A673 (cell line): ENCODE measurements at regions not wholly inside any gene's neighbourhood (a gene's known extent, or its start where the extent isn't known, plus 50 kb on each side); places are given as distances from the start of the nearest gene placed in this dataset.

Source experiments
- BruUV-seq: library from RNA; stranded (reverse); fragments of 400-500 nt; replicated peaks from 2 replicates; lab custom pipeline; 2021; lab: Mats Ljungman, UMichigan
- CTCF ChIA-PET: fragments of 300-600 bp; sonication (Branson Sonifier 250); formaldehyde crosslinking; loops from one replicate; lab custom pipeline; 2022; ENCODE audit warnings: antibody characterized with exemption; lab: Charles Lee
- POLR2A ChIA-PET: fragments of 300-600 bp; sonication (Branson Sonifier 250); formaldehyde crosslinking; loops from one replicate; lab custom pipeline; 2022; ENCODE audit warnings: antibody characterized with exemption; ENCODE audit not compliant: low non-redundant PET; lab: Charles Lee
- DNase-seq: peaks from one replicate; pipeline ENCODE4 v3.0.0-alpha.2; 2015; ENCODE audit warnings: low spot score
- H3K27ac ChIP-seq: fragments of 200-600 bp; sonication (generic); 2 replicates; pipeline ENCODE4 v1.5.1; 2016; ENCODE audit warnings: mixed run types, low read depth, mild to moderate bottlenecking, mixed read lengths, antibody characterized with exemption, low read length; ENCODE audit not compliant: poor library complexity, severe bottlenecking
- H3K27me3 ChIP-seq: fragments of 200-600 bp; sonication (generic); replicated peaks from 2 replicates; pipeline ENCODE4 v1.6.1; 2017; ENCODE audit warnings: mixed run types, low read depth, mild to moderate bottlenecking, mixed read lengths, antibody characterized with exemption, low read length; ENCODE audit not compliant: insufficient read depth, poor library complexity
- H3K36me3 ChIP-seq: fragments of 200-600 bp; sonication (generic); 2 replicates; pipeline ENCODE4 v1.6.1; 2016; ENCODE audit warnings: mixed run types, mild to moderate bottlenecking, mixed read lengths, antibody characterized with exemption, low read length; ENCODE audit not compliant: insufficient read depth, poor library complexity, severe bottlenecking
- H3K4me1 ChIP-seq: fragments of 200-600 bp; sonication (generic); 2 replicates; pipeline ENCODE4 v1.6.1; 2017; ENCODE audit warnings: mixed run types, mild to moderate bottlenecking, mixed read lengths, antibody characterized with exemption, low read length; ENCODE audit not compliant: insufficient read depth, poor library complexity, severe bottlenecking
- H3K4me3 ChIP-seq: fragments of 200-600 bp; sonication (generic); 2 replicates; pipeline ENCODE4 v1.5.1; 2016; ENCODE audit warnings: low read depth, mixed run types, mild to moderate bottlenecking, mixed read lengths, low read length; ENCODE audit not compliant: poor library complexity, severe bottlenecking
- H3K9me3 ChIP-seq: fragments of 200-600 bp; sonication (generic); 2 replicates; pipeline ENCODE4 v1.6.1; 2016; ENCODE audit warnings: mixed run types, low read depth, mild to moderate bottlenecking, mixed read lengths, antibody characterized with exemption, low read length; ENCODE audit not compliant: poor library complexity, severe bottlenecking
- CTCF ChIP-seq: fragments of 300-800, 200-600 bp; sonication (generic); conservative IDR thresholded peaks from 2 replicates; pipeline ENCODE4 v1.5.1; 2017; ENCODE audit warnings: low read depth, mild to moderate bottlenecking, antibody characterized with exemption, low read length, moderate library complexity, mixed read lengths
- EZH2 ChIP-seq: fragments of 200-600 bp; sonication (generic); IDR thresholded peaks from 2 replicates; pipeline ENCODE4 v1.6.1; 2017; ENCODE audit warnings: borderline replicate concordance, low read depth, mild to moderate bottlenecking, mixed read lengths, antibody characterized with exemption, low read length; ENCODE audit not compliant: poor library complexity, severe bottlenecking
- intact Hi-C: fragments of 100-400 bp; cut with micrococcal nuclease; formaldehyde crosslinking; loops from one replicate; pipeline ENCODE4 v1.10.0; 2022; ENCODE audit not compliant: unreplicated experiment

- H3K4me3 ChIP-seq: no peak overlapping the region
- no peak for DNase-seq
- H3K9me3 ChIP-seq: no peaks in the 10 kb centered on the region
- peaks cover 15% of the 10 kb centered on the region for H3K4me1 ChIP-seq
- H3K36me3 ChIP-seq: no peaks in the 10 kb centered on the region
- intact Hi-C loops: no loop called here
- ChIA-PET POLR2A (no interaction called here), CTCF (no interaction called here)
- no TSS peak for BruUV-seq
- no peaks in the 10 kb centered on the region for H3K27me3 ChIP-seq
- H3K27ac ChIP-seq: no peak overlapping the region
- no peak for TF ChIP-seq EZH2
- no peak for TF ChIP-seq CTCF
These were observed 241.5 kb downstream of the MAN2A1 start for GRCh38 chr5:109931049-109931780.

- POLR2A ChIA-PET: no interaction called here
- H3K27ac ChIP-seq: no peak overlapping the region
- no peak overlapping the region for H3K4me3 ChIP-seq
- no peak for DNase-seq
- no peaks in the 10 kb centered on the region for H3K27me3 ChIP-seq
- BruUV-seq: no TSS peak
- no peak for TF ChIP-seq EZH2
- no peak for TF ChIP-seq CTCF
- H3K9me3 ChIP-seq: peaks cover 4% of the 10 kb centered on the region
- CTCF ChIA-PET: no interaction called here
- intact Hi-C loops: no loop called here
- no peaks in the 10 kb centered on the region for H3K36me3 ChIP-seq
- no peaks in the 10 kb centered on the region for H3K4me1 ChIP-seq
These were observed 246.2 kb downstream of the MAN2A1 start for GRCh38 chr5:109935833-109936490.

GRCh38 chr5:109936996-109937395 is 247.3 kb downstream of the MAN2A1 start:
- DNase-seq: no peak
- BruUV-seq: no TSS peak
- POLR2A ChIA-PET: no interaction called here
- H3K27me3 ChIP-seq: no peaks in the 10 kb centered on the region
- H3K4me3 ChIP-seq: no peak overlapping the region
- H3K27ac ChIP-seq: no peak overlapping the region
- no peaks in the 10 kb centered on the region for H3K36me3 ChIP-seq
- TF ChIP-seq CTCF (no peak), EZH2 (no peak)
- CTCF ChIA-PET: interaction anchor here (0.6 kb wide), 1 partner anchor 38 kb away, joined by 4 read pairs; no protein-coding TSS in a partner anchor
- H3K4me1 ChIP-seq: no peaks in the 10 kb centered on the region
- H3K9me3 ChIP-seq: peaks cover 4% of the 10 kb centered on the region
- intact Hi-C loops: no loop called here
